H1 (cell line): ENCODE measurements at regions not wholly inside any gene's neighbourhood (a gene's known extent, or its start where the extent isn't known, plus 50 kb on each side); places are given as distances from the start of the nearest gene placed in this dataset.

ENCODE experiments used
- CTCF ChIA-PET: fragments of 300-600 bp; sonication (Branson Sonifier 250); formaldehyde crosslinking; loops from one replicate; lab custom pipeline; 2021; ENCODE audit not compliant: partially characterized antibody; lab: Charles Lee
- POLR2A ChIA-PET: fragments of 300-600 bp; sonication (Branson Sonifier 250); formaldehyde crosslinking; loops from one replicate; lab custom pipeline; 2021; ENCODE audit warnings: inconsistent platforms; ENCODE audit not compliant: partially characterized antibody; lab: Charles Lee
- DNase-seq, 2 experiments: peaks; one replicate each; pipeline versions ENCODE4 v3.0.0 to v3.0.0-alpha.2; 2010 to 2022; ENCODE audit warnings: low spot score in 2 of 2, low read depth in 1 of 2, mixed read lengths in 1 of 2
- FAIRE-seq: peaks from 2 replicates; lab custom pipeline; 2011; peaks lifted over from hg19 to GRCh38; lab: Jason Lieb, UNC
- H2AFZ ChIP-seq: 2 replicates; pipeline ENCODE4 v1.8.1; 2012; ENCODE audit warnings: low read length, inconsistent platforms
- H2AK5ac ChIP-seq: 2 replicates; pipeline ENCODE4 v1.6.1; 2013; ENCODE audit warnings: low read depth, low read length
- H2BK120ac ChIP-seq: replicated peaks from 2 replicates; pipeline ENCODE3; 2013; ENCODE audit warnings: low read depth, low read length, inconsistent platforms
- H2BK12ac ChIP-seq: 2 replicates; pipeline ENCODE4 v1.6.1; 2013; ENCODE audit warnings: low read depth, low read length
- H2BK15ac ChIP-seq: 2 replicates; pipeline ENCODE4 v1.6.1; 2013; ENCODE audit warnings: low read length
- H2BK20ac ChIP-seq: 2 replicates; pipeline ENCODE4 v1.6.1; 2013; ENCODE audit warnings: low read length
- H2BK5ac ChIP-seq: 2 replicates; pipeline ENCODE4 v1.6.1; 2013; ENCODE audit warnings: low read depth, low read length
- H3K14ac ChIP-seq: 2 replicates; pipeline ENCODE4 v1.6.1; 2013; ENCODE audit warnings: inconsistent platforms; ENCODE audit not compliant: insufficient read length
- H3K18ac ChIP-seq: 2 replicates; pipeline ENCODE4 v1.6.1; 2013; ENCODE audit warnings: low read length; ENCODE audit errors: extremely low read depth
- H3K23ac ChIP-seq: 2 replicates; pipeline ENCODE4 v1.6.1; 2013; ENCODE audit warnings: inconsistent platforms; ENCODE audit not compliant: insufficient read length
- H3K23me2 ChIP-seq: 2 replicates; pipeline ENCODE4 v1.6.1; 2013; ENCODE audit warnings: low read depth, low read length
- H3K27ac ChIP-seq: 2 replicates; pipeline ENCODE4 v1.6.1; 2011; ENCODE audit warnings: low read depth, low read length, inconsistent platforms
- H3K27me3 ChIP-seq, 4 experiments: replicated peaks in 1 of 4; 1 replicate in 1 of 4; 2 replicates in 3 of 4; pipeline versions ENCODE4 v1.6.1 to v1.8.1; 2011 to 2013; ENCODE audit warnings: low read length in 3 of 4, mild to moderate bottlenecking in 3 of 4, inconsistent platforms in 2 of 4, mixed read lengths in 2 of 4, moderate library complexity in 1 of 4; ENCODE audit not compliant: control insufficient read depth in 3 of 4, insufficient read depth in 3 of 4; ENCODE audit errors: extremely low read depth in 1 of 4
- H3K36me3 ChIP-seq, 4 experiments: 2 replicates each; pipeline versions ENCODE4 v1.6.1 to v1.8.1; 2011 to 2013; ENCODE audit warnings: mild to moderate bottlenecking in 4 of 4, low read length in 3 of 4, moderate library complexity in 2 of 4, control low read depth in 1 of 4, inconsistent platforms in 1 of 4; ENCODE audit not compliant: insufficient read depth in 4 of 4, control insufficient read depth in 2 of 4
- H3K4ac ChIP-seq: replicated peaks from 2 replicates; pipeline ENCODE3; 2013; ENCODE audit warnings: low read length, low read depth, mixed read lengths, inconsistent platforms; ENCODE audit not compliant: insufficient read length
- H3K4me1 ChIP-seq, 4 experiments: replicated peaks in 1 of 4; 1 replicate in 1 of 4; 2 replicates in 3 of 4; pipeline versions ENCODE4 v1.6.1 to v1.8.1; 2011 to 2013; ENCODE audit warnings: low read length in 3 of 4, inconsistent platforms in 2 of 4, mixed read lengths in 1 of 4; ENCODE audit not compliant: insufficient read depth in 4 of 4, control insufficient read depth in 3 of 4
- H3K4me2 ChIP-seq, 2 experiments: 2 replicates each; pipeline versions ENCODE4 v1.6.1 to v1.8.1; 2011 to 2013; ENCODE audit warnings: low read depth in 2 of 2, low read length in 2 of 2, control low read depth in 1 of 2, inconsistent platforms in 1 of 2, mild to moderate bottlenecking in 1 of 2; ENCODE audit not compliant: insufficient read depth in 1 of 2
- H3K4me3 ChIP-seq, 4 experiments: fragments of 200-600, 300-600 bp in 1 of 4; sonication (generic), shearing (Covaris generic), sonication (Bioruptor Twin) in 1 of 4; 2 replicates each; pipeline versions ENCODE4 v1.5.1 to v1.8.1; 2011 to 2016; ENCODE audit warnings: low read length in 4 of 4, low read depth in 3 of 4, control low read depth in 2 of 4, inconsistent platforms in 2 of 4, mild to moderate bottlenecking in 2 of 4, mixed read lengths in 1 of 4, moderate library complexity in 1 of 4; ENCODE audit not compliant: insufficient read depth in 2 of 4; ENCODE audit errors: extremely low read depth in 1 of 4
- H3K56ac ChIP-seq: replicated peaks from 2 replicates; pipeline ENCODE3; 2013; ENCODE audit warnings: low read depth, mild to moderate bottlenecking, mixed read lengths, low read length, inconsistent platforms; ENCODE audit not compliant: insufficient read length
- H3K79me1 ChIP-seq: 2 replicates; pipeline ENCODE4 v1.6.1; 2013; ENCODE audit warnings: low read depth, low read length, control low read depth
- H3K79me2 ChIP-seq, 2 experiments: 2 replicates each; pipeline versions ENCODE4 v1.6.1 to v1.8.1; 2012 to 2013; ENCODE audit warnings: low read length in 2 of 2, mild to moderate bottlenecking in 2 of 2, inconsistent platforms in 1 of 2; ENCODE audit not compliant: insufficient read depth in 2 of 2, control insufficient read depth in 1 of 2
- H3K9ac ChIP-seq, 4 experiments: replicated peaks in 1 of 4; 1 replicate in 1 of 4; 2 replicates in 3 of 4; pipeline versions ENCODE4 v1.6.1 to v1.8.1; 2011 to 2013; ENCODE audit warnings: low read depth in 3 of 4, low read length in 3 of 4, control low read depth in 2 of 4, mild to moderate bottlenecking in 2 of 4, moderate library complexity in 2 of 4, inconsistent platforms in 1 of 4; ENCODE audit errors: extremely low read depth in 1 of 4
- H3K9me3 ChIP-seq, 2 experiments: 2 replicates each; pipeline versions ENCODE4 v1.6.1 to v1.8.1; 2012 to 2013; ENCODE audit warnings: mild to moderate bottlenecking in 2 of 2, moderate library complexity in 2 of 2, control low read depth in 1 of 2, inconsistent platforms in 1 of 2, low read depth in 1 of 2, low read length in 1 of 2, mixed read lengths in 1 of 2; ENCODE audit not compliant: insufficient read depth in 2 of 2
- H4K20me1 ChIP-seq, 2 experiments: replicated peaks in 1 of 2; 2 replicates each; pipeline versions ENCODE3 to v1.8.1; 2011 to 2013; ENCODE audit warnings: inconsistent platforms in 2 of 2, low read length in 2 of 2, mild to moderate bottlenecking in 1 of 2; ENCODE audit not compliant: insufficient read depth in 2 of 2, control insufficient read depth in 1 of 2
- H4K5ac ChIP-seq: 2 replicates; pipeline ENCODE4 v1.6.1; 2013; ENCODE audit warnings: low read length, low read depth, mixed read lengths, inconsistent platforms; ENCODE audit not compliant: insufficient read length
- H4K8ac ChIP-seq: 2 replicates; pipeline ENCODE4 v1.8.0; 2013; ENCODE audit warnings: mild to moderate bottlenecking, moderate library complexity, low read length, inconsistent platforms; ENCODE audit not compliant: insufficient read depth; ENCODE audit errors: extremely low read depth
- H4K91ac ChIP-seq: replicated peaks from 2 replicates; pipeline ENCODE3; 2013; ENCODE audit warnings: low read length, mixed read lengths, inconsistent platforms; ENCODE audit not compliant: insufficient read length
- BACH1 ChIP-seq: IDR thresholded peaks from 2 replicates; pipeline ENCODE4 v1.6.1; 2012; ENCODE audit warnings: low read length, improper control_type of control experiment
- CBX5 ChIP-seq: fragments of 300-800, 300-1000 bp; sonication (generic); IDR thresholded peaks from 2 replicates; pipeline ENCODE4 v1.7.1; 2016; ENCODE audit warnings: antibody characterized with exemption, low read length, low read depth
- CHD1 ChIP-seq: IDR thresholded peaks from 2 replicates; pipeline ENCODE4 v1.6.1; 2012; ENCODE audit warnings: low read depth, low read length, improper control_type of control experiment
- CHD2 ChIP-seq: IDR thresholded peaks from 2 replicates; pipeline ENCODE4 v1.6.1; 2012; ENCODE audit warnings: low read length, improper control_type of control experiment
- CREB1 ChIP-seq: IDR thresholded peaks from 2 replicates; pipeline ENCODE4 v1.6.1; 2012; ENCODE audit warnings: inconsistent platforms
- GTF2F1 ChIP-seq: IDR thresholded peaks from 2 replicates; pipeline ENCODE4 v1.6.1; 2012; ENCODE audit warnings: low read depth, low read length, improper control_type of control experiment, borderline replicate concordance
- HDAC2 ChIP-seq, 2 experiments: fragments of 300-600 bp in 1 of 2; sonication (generic) in 1 of 2; IDR thresholded peaks; 2 replicates each; pipeline ENCODE4 v1.6.1; 2011 to 2012; ENCODE audit warnings: low read depth in 2 of 2, low read length in 2 of 2, mild to moderate bottlenecking in 2 of 2, moderate library complexity in 2 of 2, borderline replicate concordance in 1 of 2, inconsistent platforms in 1 of 2
- RFX5 ChIP-seq: IDR thresholded peaks from 2 replicates; pipeline ENCODE4 v1.6.1; 2011; ENCODE audit warnings: low read depth, low read length, improper control_type of control experiment, borderline replicate concordance
- SP4 ChIP-seq: IDR thresholded peaks from 2 replicates; pipeline ENCODE4 v1.6.1; 2012; ENCODE audit warnings: low read length, inconsistent platforms
- TBP ChIP-seq: IDR thresholded peaks from 2 replicates; pipeline ENCODE4 v1.6.1; 2011; ENCODE audit warnings: low read depth, low read length, improper control_type of control experiment
- WGBS, 2 experiments: shearing (Covaris generic) in 1 of 2; methylation state at CpG; one replicate each; pipeline versions ENCODE4 v1.1.6 to v1.1.7; 2013 to 2015; ENCODE audit warnings: low lambda C conversion rate in 2 of 2, mixed read lengths in 2 of 2, inconsistent platforms in 1 of 2, low coverage in 1 of 2, missing lambda C conversion rate in 1 of 2; ENCODE audit not compliant: insufficient replicate concordance in 2 of 2, insufficient coverage in 1 of 2, insufficient read length in 1 of 2; ENCODE audit errors: extremely low coverage in 1 of 2, missing lambda C conversion rate in 1 of 2; 5-methylcytosine and 5-hydroxymethylcytosine counted together
- TF ChIP-seq, protein P1 (sequence below): IDR thresholded peaks from 2 replicates; pipeline ENCODE4 v1.6.1; 2011; ENCODE audit warnings: low read depth, mild to moderate bottlenecking, low read length; ENCODE audit not compliant: insufficient read depth
- TF ChIP-seq, protein P2 (sequence below): IDR thresholded peaks from 2 replicates; pipeline ENCODE4 v1.6.1; 2012; ENCODE audit warnings: low read length, inconsistent platforms

DNA sequence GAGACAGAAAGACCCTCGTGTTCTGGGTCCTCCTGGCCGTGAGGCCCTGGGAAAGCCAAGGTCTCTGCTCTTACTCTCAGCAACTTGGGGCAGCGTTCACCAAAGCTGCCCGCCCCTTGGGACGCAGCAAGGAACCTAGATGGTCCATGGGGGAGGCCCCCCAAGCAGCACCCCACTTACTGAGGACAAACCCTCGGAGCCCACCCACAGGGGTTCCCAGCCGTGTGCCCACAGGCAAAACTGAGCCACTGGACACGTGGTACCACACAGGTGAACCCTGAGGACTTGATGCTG is 166.2 kb upstream of the IQSEC1 start:
- no peaks in the 10 kb centered on the region for H3K23me2 ChIP-seq
- H3K18ac ChIP-seq = no peak overlapping the region
- no peak overlapping the region for H3K23ac ChIP-seq
- no peak overlapping the region for H3K56ac ChIP-seq
- no peaks in the 10 kb centered on the region for H3K27me3 ChIP-seq
- H2AK5ac ChIP-seq = no peak overlapping the region
- H4K8ac ChIP-seq = no peak overlapping the region
- ChIA-PET CTCF (no interaction called here), POLR2A (no interaction called here)
- no peak overlapping the region for H3K9ac ChIP-seq
- no peak overlapping the region for H3K4me3 ChIP-seq
- H3K4me1 ChIP-seq = peaks cover 0 to 12% (median 6%) of the 10 kb centered on the region in 4 experiments; a peak in 4 of 7 replicates
- no peak overlapping the region for H2BK15ac ChIP-seq
- 85% methylated on average over 6 of the region's 8 CpGs; no CpG with 5 or more reads in 1 of the 2 experiments for WGBS, 2 experiments
- FAIRE-seq = no peak
- H2BK5ac ChIP-seq = no peak overlapping the region
- no peak for TF ChIP-seq CBX5
- TF ChIP-seq, protein P1, sequence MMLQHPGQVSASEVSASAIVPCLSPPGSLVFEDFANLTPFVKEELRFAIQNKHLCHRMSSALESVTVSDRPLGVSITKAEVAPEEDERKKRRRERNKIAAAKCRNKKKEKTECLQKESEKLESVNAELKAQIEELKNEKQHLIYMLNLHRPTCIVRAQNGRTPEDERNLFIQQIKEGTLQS = no peak
- TF ChIP-seq GTF2F1 = no peak
- no peak for TF ChIP-seq CHD2
- no peak for TF ChIP-seq SP4
- TF ChIP-seq TBP = no peak
- no peak for TF ChIP-seq RFX5
- TF ChIP-seq, protein P2, sequence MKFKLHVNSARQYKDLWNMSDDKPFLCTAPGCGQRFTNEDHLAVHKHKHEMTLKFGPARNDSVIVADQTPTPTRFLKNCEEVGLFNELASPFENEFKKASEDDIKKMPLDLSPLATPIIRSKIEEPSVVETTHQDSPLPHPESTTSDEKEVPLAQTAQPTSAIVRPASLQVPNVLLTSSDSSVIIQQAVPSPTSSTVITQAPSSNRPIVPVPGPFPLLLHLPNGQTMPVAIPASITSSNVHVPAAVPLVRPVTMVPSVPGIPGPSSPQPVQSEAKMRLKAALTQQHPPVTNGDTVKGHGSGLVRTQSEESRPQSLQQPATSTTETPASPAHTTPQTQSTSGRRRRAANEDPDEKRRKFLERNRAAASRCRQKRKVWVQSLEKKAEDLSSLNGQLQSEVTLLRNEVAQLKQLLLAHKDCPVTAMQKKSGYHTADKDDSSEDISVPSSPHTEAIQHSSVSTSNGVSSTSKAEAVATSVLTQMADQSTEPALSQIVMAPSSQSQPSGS = no peak
- no peak for TF ChIP-seq HDAC2 (IDR thresholded peaks at IDR 0.05; ENCODE audit: borderline replicate concordance in 1 of 2, low read depth in 2 of 2, low read length in 2 of 2)
- no peak for TF ChIP-seq CREB1
- TF ChIP-seq BACH1 = no peak
- no peak for TF ChIP-seq CHD1
- H3K4ac ChIP-seq = no peak overlapping the region
- H2BK12ac ChIP-seq = no peak overlapping the region
- no peaks in the 10 kb centered on the region for H4K20me1 ChIP-seq
- no peak overlapping the region for H2BK20ac ChIP-seq
- H2BK120ac ChIP-seq = no peak overlapping the region
- H3K79me1 ChIP-seq = no peaks in the 10 kb centered on the region
- H4K91ac ChIP-seq = no peak overlapping the region
- H3K9me3 ChIP-seq = no peaks in the 10 kb centered on the region
- H3K14ac ChIP-seq = no peak overlapping the region
- DNase-seq = no peak
- H3K36me3 ChIP-seq = no peaks in the 10 kb centered on the region
- H3K79me2 ChIP-seq = no peaks in the 10 kb centered on the region
- no peak overlapping the region for H4K5ac ChIP-seq
- no peak overlapping the region for H3K4me2 ChIP-seq
- no peak overlapping the region for H3K27ac ChIP-seq
- H2AFZ ChIP-seq = no peak overlapping the region
